ENCODE measurements at regions not wholly inside any gene's neighbourhood (a gene's known extent, or its start where the extent isn't known, plus 50 kb on each side); places are given as distances from the start of the nearest gene placed in this dataset.

GRCh38 chr7:88363249-88363648 lies 56.6 kb upstream of the STEAP4 start:
- TF ChIP-seq EZH2phosphoT487 (IDR thresholded peaks at IDR 0.05; ENCODE audit: insufficient read depth, low read depth), result no peak
- TF ChIP-seq EZH2 (IDR thresholded peaks at IDR 0.05; ENCODE audit: insufficient read depth, poor library complexity, severe bottlenecking), result no peak

Data from GM23248 (cell line).